Nephron progenitor cell (in vitro differentiated cells): ENCODE measurements at regions not wholly inside any gene's neighbourhood (a gene's known extent, or its start where the extent isn't known, plus 50 kb on each side); places are given as distances from the start of the nearest gene placed in this dataset.

Experiments used
- DNase-seq: peaks from one replicate; pipeline ENCODE4 v3.0.0; 2021
- H3K27ac Mint-ChIP-seq: 2 replicates; pipeline ENCODE4 v1.8.0; 2021; ENCODE audit warnings: mild to moderate bottlenecking, moderate library complexity, mixed read lengths
- H3K27me3 Mint-ChIP-seq: 2 replicates; pipeline ENCODE4 v1.8.0; 2021; ENCODE audit warnings: mild to moderate bottlenecking, low read depth, mixed read lengths; ENCODE audit not compliant: poor library complexity
- H3K36me3 Mint-ChIP-seq: 2 replicates; pipeline ENCODE4 v1.8.0; 2021; ENCODE audit warnings: low read depth, mixed read lengths
- H3K4me1 Mint-ChIP-seq: 2 replicates; pipeline ENCODE4 v1.8.0; 2021; ENCODE audit warnings: mixed read lengths
- H3K4me3 Mint-ChIP-seq: 2 replicates; pipeline ENCODE4 v1.8.0; 2021; ENCODE audit warnings: mild to moderate bottlenecking, moderate library complexity, mixed read lengths
- H3K9me3 Mint-ChIP-seq: 2 replicates; pipeline ENCODE4 v1.8.0; 2021; ENCODE audit warnings: mild to moderate bottlenecking, moderate library complexity, mixed read lengths
- TF ChIP-seq, protein P1 (sequence below): fragments of 200-600 bp; sonication (generic); IDR thresholded peaks from 2 replicates; pipeline ENCODE4 v1.5.0; 2021; ENCODE audit warnings: antibody characterized with exemption

DNA sequence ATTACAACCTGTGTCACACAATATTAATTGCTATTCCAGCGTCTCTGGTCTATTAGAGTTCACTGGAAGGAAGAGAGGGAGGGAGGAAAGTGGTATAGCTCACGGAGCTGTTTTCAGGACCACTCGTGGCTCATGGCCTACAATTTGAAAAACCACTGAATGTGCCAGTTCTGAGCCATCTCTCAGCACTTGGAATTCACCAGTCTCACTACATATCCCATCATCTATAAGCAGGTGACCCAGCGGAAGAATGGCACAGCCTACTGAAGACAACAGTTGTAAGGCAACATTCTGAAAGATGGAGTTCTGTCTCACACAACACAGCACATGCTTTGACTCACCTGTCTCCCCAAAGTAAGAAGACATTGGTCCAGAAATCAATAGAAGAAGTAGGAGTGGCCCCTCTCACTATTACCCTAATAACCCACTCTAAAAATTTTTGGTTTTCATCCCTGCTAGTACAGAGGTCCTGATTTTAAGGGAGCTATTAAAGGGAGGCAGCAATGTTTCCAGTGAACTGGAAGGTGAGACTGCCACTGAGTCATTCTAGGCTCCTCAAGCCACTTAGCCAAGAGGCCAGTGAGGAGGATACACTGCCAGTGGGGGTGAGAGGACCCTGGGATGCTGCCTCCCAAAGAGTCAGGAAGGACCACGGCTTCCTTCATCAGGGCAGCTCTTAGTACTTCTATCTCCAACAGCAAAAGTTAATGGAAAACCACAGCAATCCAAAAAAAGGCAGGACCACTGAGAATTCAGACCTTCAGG is 50.0 kb upstream of the DOCK9 start:
- Mint-ChIP-seq H3K9me3 (peaks cover 15% of the 10 kb centered on the region), H3K4me1 (peaks cover 1% of the 10 kb centered on the region), H3K4me3 (no peak overlapping the region), H3K27me3 (no peaks in the 10 kb centered on the region), H3K36me3 (no peaks in the 10 kb centered on the region), H3K27ac (no peak overlapping the region)
- TF ChIP-seq, protein P1, sequence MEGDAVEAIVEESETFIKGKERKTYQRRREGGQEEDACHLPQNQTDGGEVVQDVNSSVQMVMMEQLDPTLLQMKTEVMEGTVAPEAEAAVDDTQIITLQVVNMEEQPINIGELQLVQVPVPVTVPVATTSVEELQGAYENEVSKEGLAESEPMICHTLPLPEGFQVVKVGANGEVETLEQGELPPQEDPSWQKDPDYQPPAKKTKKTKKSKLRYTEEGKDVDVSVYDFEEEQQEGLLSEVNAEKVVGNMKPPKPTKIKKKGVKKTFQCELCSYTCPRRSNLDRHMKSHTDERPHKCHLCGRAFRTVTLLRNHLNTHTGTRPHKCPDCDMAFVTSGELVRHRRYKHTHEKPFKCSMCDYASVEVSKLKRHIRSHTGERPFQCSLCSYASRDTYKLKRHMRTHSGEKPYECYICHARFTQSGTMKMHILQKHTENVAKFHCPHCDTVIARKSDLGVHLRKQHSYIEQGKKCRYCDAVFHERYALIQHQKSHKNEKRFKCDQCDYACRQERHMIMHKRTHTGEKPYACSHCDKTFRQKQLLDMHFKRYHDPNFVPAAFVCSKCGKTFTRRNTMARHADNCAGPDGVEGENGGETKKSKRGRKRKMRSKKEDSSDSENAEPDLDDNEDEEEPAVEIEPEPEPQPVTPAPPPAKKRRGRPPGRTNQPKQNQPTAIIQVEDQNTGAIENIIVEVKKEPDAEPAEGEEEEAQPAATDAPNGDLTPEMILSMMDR: no peak
- no peak for DNase-seq

DNA sequence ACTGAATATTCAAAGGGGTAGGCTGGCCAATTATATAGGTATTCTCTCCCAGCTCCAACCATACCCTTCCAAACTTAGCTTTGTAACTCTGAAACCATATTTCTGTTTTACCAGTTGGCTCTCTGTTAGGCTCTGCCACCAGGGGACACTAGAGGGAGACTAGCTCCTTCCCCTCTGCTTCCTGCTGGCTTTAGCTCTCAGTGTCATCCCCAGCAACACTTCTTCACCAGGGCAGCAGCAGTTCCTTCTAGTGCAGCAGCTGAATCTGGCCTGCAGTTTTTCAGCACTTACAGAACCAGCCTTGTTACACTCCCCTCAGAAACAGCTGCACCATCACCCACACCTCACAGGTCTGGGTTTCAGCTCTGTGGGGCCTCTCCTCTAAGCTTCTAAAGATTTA is 51.0 kb upstream of the DOCK9 start:
- no peak for DNase-seq
- H3K4me3 Mint-ChIP-seq: no peak overlapping the region
- no peaks in the 10 kb centered on the region for H3K36me3 Mint-ChIP-seq
- H3K27ac Mint-ChIP-seq: no peak overlapping the region
- no peaks in the 10 kb centered on the region for H3K27me3 Mint-ChIP-seq
- H3K9me3 Mint-ChIP-seq: peaks cover 15% of the 10 kb centered on the region
- peaks cover 5% of the 10 kb centered on the region for H3K4me1 Mint-ChIP-seq
- TF ChIP-seq, protein P1: no peak

DNA sequence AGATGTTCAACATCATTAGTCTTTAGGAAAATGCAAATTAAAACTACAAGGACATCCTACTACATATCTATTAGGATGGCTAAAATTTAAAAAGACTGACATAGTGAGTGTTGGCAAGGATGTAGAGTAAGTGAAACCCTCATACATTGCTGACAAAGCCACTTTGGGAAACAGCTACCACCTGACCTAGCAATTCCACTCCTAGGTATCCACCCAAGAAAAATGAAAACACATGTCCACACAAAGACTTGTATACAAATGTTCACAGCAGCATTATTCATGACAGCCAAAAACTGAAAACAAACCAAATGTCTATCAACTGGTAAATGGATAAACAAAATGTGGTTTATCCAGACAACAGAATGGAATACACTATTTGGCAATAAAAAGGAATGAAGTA is 51.7 kb upstream of the DOCK9 start:
- Mint-ChIP-seq H3K4me3 (no peak overlapping the region), H3K9me3 (peaks cover 15% of the 10 kb centered on the region), H3K27me3 (no peaks in the 10 kb centered on the region), H3K4me1 (peaks cover 5% of the 10 kb centered on the region), H3K27ac (no peak overlapping the region), H3K36me3 (no peaks in the 10 kb centered on the region)
- TF ChIP-seq, protein P1: no peak
- no peak for DNase-seq

GRCh38 chr13:99030326-99030725 is 52.5 kb upstream of the DOCK9 start:
- DNase-seq: no peak
- Mint-ChIP-seq H3K36me3 (no peaks in the 10 kb centered on the region), H3K4me3 (no peak overlapping the region), H3K27ac (no peak overlapping the region), H3K4me1 (peaks cover 5% of the 10 kb centered on the region), H3K27me3 (no peaks in the 10 kb centered on the region), H3K9me3 (peaks cover 18% of the 10 kb centered on the region)
- TF ChIP-seq, protein P1: no peak

DNA sequence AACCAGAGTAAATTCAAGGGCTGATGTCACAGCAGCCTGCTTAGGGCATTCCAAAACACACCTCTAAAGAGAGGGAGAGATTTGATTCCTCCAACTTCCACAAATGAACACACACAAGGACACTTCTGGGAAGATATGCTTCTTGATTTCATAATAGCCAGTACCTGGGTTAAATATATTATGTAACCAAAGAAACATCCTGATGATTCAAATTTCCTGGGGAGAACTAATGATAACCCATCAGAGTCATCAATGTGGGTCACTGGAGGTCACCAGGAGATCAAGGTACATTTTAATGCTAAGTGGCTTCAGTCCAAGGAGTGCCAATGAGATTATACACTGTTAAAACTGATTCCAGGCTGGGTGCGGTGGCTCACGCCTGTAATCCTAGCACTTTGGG is 54.0 kb upstream of the DOCK9 start:
- no peak overlapping the region for H3K27ac Mint-ChIP-seq

More for the DNA sequence above, 54.0 kb upstream of the DOCK9 start:
- DNase-seq: no peak
- H3K9me3 Mint-ChIP-seq: peaks cover 25% of the 10 kb centered on the region
- TF ChIP-seq, protein P1: no peak
- H3K4me1 Mint-ChIP-seq: peaks cover 5% of the 10 kb centered on the region
- no peaks in the 10 kb centered on the region for H3K27me3 Mint-ChIP-seq
- H3K4me3 Mint-ChIP-seq: no peak overlapping the region
- no peaks in the 10 kb centered on the region for H3K36me3 Mint-ChIP-seq
